H9 (cell line): ENCODE measurements at regions not wholly inside any gene's neighbourhood (a gene's known extent, or its start where the extent isn't known, plus 50 kb on each side); places are given as distances from the start of the nearest gene placed in this dataset.

Experiments
- DNase-seq: peaks from one replicate; pipeline ENCODE4 v3.0.0-alpha.2; 2017
- H2AFZ ChIP-seq: one replicate; pipeline ENCODE4 v1.6.1; 2013; ENCODE audit warnings: mild to moderate bottlenecking, low read length, control low read depth, moderate library complexity
- H2AK5ac ChIP-seq: 2 replicates; pipeline ENCODE4 v1.6.1; 2013; ENCODE audit warnings: low read length, control low read depth, mixed read lengths; ENCODE audit not compliant: insufficient read length
- H2BK120ac ChIP-seq: one replicate; pipeline ENCODE4 v1.6.1; 2013; ENCODE audit warnings: low read depth, mild to moderate bottlenecking, low read length, control low read depth, inconsistent platforms; ENCODE audit not compliant: poor library complexity, severe bottlenecking
- H2BK12ac ChIP-seq: 2 replicates; pipeline ENCODE4 v1.6.1; 2013; ENCODE audit warnings: low read length, control low read depth, mixed read lengths, low read depth; ENCODE audit not compliant: insufficient read length
- H2BK15ac ChIP-seq: 2 replicates; pipeline ENCODE4 v1.6.1; 2013; ENCODE audit warnings: low read depth, low read length, control low read depth
- H2BK20ac ChIP-seq: one replicate; pipeline ENCODE4 v1.6.1; 2013; ENCODE audit warnings: low read depth, mild to moderate bottlenecking, low read length, control low read depth, inconsistent platforms; ENCODE audit not compliant: poor library complexity, severe bottlenecking
- H2BK5ac ChIP-seq: 2 replicates; pipeline ENCODE4 v1.6.1; 2013; ENCODE audit warnings: low read length, control low read depth, mixed read lengths; ENCODE audit not compliant: insufficient read length
- H3K14ac ChIP-seq: 2 replicates; pipeline ENCODE4 v1.6.1; 2013; ENCODE audit warnings: low read length, control low read depth; ENCODE audit not compliant: insufficient read depth
- H3K18ac ChIP-seq: 2 replicates; pipeline ENCODE4 v1.6.1; 2013; ENCODE audit warnings: low read depth, mild to moderate bottlenecking, mixed read lengths, low read length, control low read depth; ENCODE audit not compliant: insufficient read length
- H3K23ac ChIP-seq: 2 replicates; pipeline ENCODE4 v1.6.1; 2013; ENCODE audit warnings: low read length, control low read depth, mixed read lengths, low read depth; ENCODE audit not compliant: insufficient read length
- H3K23me2 ChIP-seq: 2 replicates; pipeline ENCODE4 v1.6.1; 2013; ENCODE audit warnings: low read depth, mild to moderate bottlenecking, mixed read lengths, low read length, control low read depth; ENCODE audit not compliant: insufficient read length, poor library complexity, severe bottlenecking
- H3K27ac ChIP-seq: 2 replicates; pipeline ENCODE4 v1.5.1; 2013; ENCODE audit warnings: low read length, control low read depth, mixed read lengths, low read depth; ENCODE audit not compliant: insufficient read length
- H3K27me3 ChIP-seq: 2 replicates; pipeline ENCODE4 v1.6.1; 2013; ENCODE audit warnings: low read length, control low read depth, inconsistent platforms; ENCODE audit not compliant: insufficient read depth
- H3K4ac ChIP-seq: 2 replicates; pipeline ENCODE4 v1.6.1; 2013; ENCODE audit warnings: low read depth, mild to moderate bottlenecking, control low read depth, inconsistent platforms, low read length, moderate library complexity
- H3K4me1 ChIP-seq: 2 replicates; pipeline ENCODE4 v1.6.1; 2013; ENCODE audit warnings: low read length, control low read depth, inconsistent platforms; ENCODE audit not compliant: insufficient read depth
- H3K4me2 ChIP-seq: 2 replicates; pipeline ENCODE4 v1.6.1; 2013; ENCODE audit warnings: low read length, control low read depth, mixed read lengths; ENCODE audit not compliant: insufficient read length, insufficient read depth
- H3K56ac ChIP-seq: 2 replicates; pipeline ENCODE4 v1.6.1; 2013; ENCODE audit warnings: low read depth, mild to moderate bottlenecking, mixed read lengths, low read length, control low read depth; ENCODE audit not compliant: insufficient read length
- H3K79me1 ChIP-seq: 2 replicates; pipeline ENCODE4 v1.6.1; 2013; ENCODE audit warnings: low read depth, mild to moderate bottlenecking, moderate library complexity, low read length, control low read depth, inconsistent platforms; ENCODE audit not compliant: insufficient read depth, poor library complexity, severe bottlenecking
- H3K79me2 ChIP-seq: 2 replicates; pipeline ENCODE4 v1.6.1; 2013; ENCODE audit warnings: low read length, control low read depth, inconsistent platforms; ENCODE audit not compliant: insufficient read depth
- H3K9ac ChIP-seq: 2 replicates; pipeline ENCODE4 v1.6.1; 2013; ENCODE audit warnings: low read length, control low read depth, mixed read lengths; ENCODE audit not compliant: insufficient read length; ENCODE audit errors: extremely low read depth
- H3K9me3 ChIP-seq: one replicate; pipeline ENCODE4 v1.6.1; 2013; ENCODE audit warnings: low read depth, low read length, inconsistent platforms; ENCODE audit not compliant: control insufficient read depth
- H3T11ph ChIP-seq: one replicate; pipeline ENCODE4 v1.6.1; 2013; ENCODE audit warnings: mild to moderate bottlenecking, low read length, control low read depth, inconsistent platforms
- H4K20me1 ChIP-seq: one replicate; pipeline ENCODE4 v1.6.1; 2013; ENCODE audit not compliant: control insufficient read depth, insufficient read length, insufficient read depth
- H4K5ac ChIP-seq: 2 replicates; pipeline ENCODE4 v1.6.1; 2013; ENCODE audit warnings: low read depth, mild to moderate bottlenecking, mixed read lengths, low read length, control low read depth; ENCODE audit not compliant: insufficient read length
- H4K8ac ChIP-seq: replicated peaks from 2 replicates; pipeline ENCODE4 v1.6.1; 2013; ENCODE audit warnings: low read length, control low read depth, mixed read lengths, low read depth; ENCODE audit not compliant: insufficient read length
- H4K91ac ChIP-seq: 2 replicates; pipeline ENCODE4 v1.6.1; 2013; ENCODE audit warnings: low read depth, mild to moderate bottlenecking, moderate library complexity, mixed read lengths, low read length, control low read depth; ENCODE audit not compliant: insufficient read length
- H3K27ac Mint-ChIP-seq, 3 experiments: 2 replicates in 2 of 3; 3 replicates in 1 of 3; pipeline ENCODE4 v1.8.0; 2020 to 2021; ENCODE audit warnings: mixed read lengths in 3 of 3, mild to moderate bottlenecking in 1 of 3, moderate library complexity in 1 of 3
- H3K27me3 Mint-ChIP-seq: 2 replicates; pipeline ENCODE4 v1.8.0; 2021; ENCODE audit warnings: low read depth, mild to moderate bottlenecking, moderate library complexity, mixed read lengths
- H3K36me3 Mint-ChIP-seq, 3 experiments: 2 replicates in 2 of 3; 3 replicates in 1 of 3; pipeline ENCODE4 v1.8.0; 2020 to 2021; ENCODE audit warnings: low read depth in 3 of 3, mixed read lengths in 3 of 3; ENCODE audit not compliant: insufficient read depth in 1 of 3
- H3K4me1 Mint-ChIP-seq, 2 experiments: 2 replicates each; pipeline ENCODE4 v1.8.0; 2020; ENCODE audit warnings: mixed read lengths in 2 of 2
- H3K4me3 Mint-ChIP-seq, 2 experiments: 2 replicates in 1 of 2; 3 replicates in 1 of 2; pipeline ENCODE4 v1.8.0; 2020 to 2021; ENCODE audit warnings: mild to moderate bottlenecking in 2 of 2, mixed read lengths in 2 of 2, moderate library complexity in 1 of 2
- H3K9me3 Mint-ChIP-seq, 2 experiments: 2 replicates in 1 of 2; 3 replicates in 1 of 2; pipeline ENCODE4 v1.8.0; 2020; ENCODE audit warnings: mild to moderate bottlenecking in 2 of 2, mixed read lengths in 2 of 2, moderate library complexity in 1 of 2
- CTCF ChIP-seq: fragments of 200-600 bp; sonication (generic); conservative IDR thresholded peaks from 3 replicates; pipeline ENCODE4 v1.8.0; 2021; ENCODE audit warnings: antibody characterized with exemption, mild to moderate bottlenecking
- WGBS: extraction: QIAGEN DNeasy Blood & Tissue Kit; methylation state at CpG from one replicate; pipeline ENCODE4 v1.1.7; 2013; ENCODE audit warnings: missing lambda C conversion rate, low lambda C conversion rate, mixed read lengths; ENCODE audit not compliant: insufficient read length; ENCODE audit errors: extremely low coverage; 5-methylcytosine and 5-hydroxymethylcytosine counted together

- peaks cover 5 to 6% of the 10 kb centered on the region in 2 experiments; a peak in 3 of 5 replicates for H3K9me3 Mint-ChIP-seq
- H3K23me2 ChIP-seq: no peaks in the 10 kb centered on the region
- H2BK12ac ChIP-seq: no peak overlapping the region
- H3K14ac ChIP-seq: no peak overlapping the region
- no peak overlapping the region for H2BK15ac ChIP-seq
- H2BK20ac ChIP-seq: no peak overlapping the region
- no peak overlapping the region for H3K27ac Mint-ChIP-seq
- no peak overlapping the region for H3T11ph ChIP-seq
- no peak overlapping the region for H3K4ac ChIP-seq
- no peak overlapping the region for H3K4me3 Mint-ChIP-seq
- H3K4me1 ChIP-seq: no peaks in the 10 kb centered on the region
- no peaks in the 10 kb centered on the region for H3K79me1 ChIP-seq
- no peaks in the 10 kb centered on the region for H3K9me3 ChIP-seq
- H3K23ac ChIP-seq: no peak overlapping the region
- H3K18ac ChIP-seq: no peak overlapping the region
- H3K27me3 ChIP-seq: no peaks in the 10 kb centered on the region
- no peak for DNase-seq
- H3K79me2 ChIP-seq: no peaks in the 10 kb centered on the region
- H4K5ac ChIP-seq: no peak overlapping the region
- H3K4me2 ChIP-seq: no peak overlapping the region
- H2BK5ac ChIP-seq: no peak overlapping the region
- H3K27me3 Mint-ChIP-seq: peaks cover 19% of the 10 kb centered on the region
- H3K56ac ChIP-seq: no peak overlapping the region
- H2AFZ ChIP-seq: no peak overlapping the region
- H3K36me3 Mint-ChIP-seq: no peaks in the 10 kb centered on the region
- H4K8ac ChIP-seq: no peak overlapping the region
- no peak overlapping the region for H4K91ac ChIP-seq
- no peak overlapping the region for H3K9ac ChIP-seq
- no peak for TF ChIP-seq CTCF
- H3K27ac ChIP-seq: no peak overlapping the region
- no peaks in the 10 kb centered on the region for H4K20me1 ChIP-seq
- H2AK5ac ChIP-seq: no peak overlapping the region
- H3K4me1 Mint-ChIP-seq: peaks cover 9 to 11% of the 10 kb centered on the region in 2 experiments; a peak in 3 of 4 replicates
- H2BK120ac ChIP-seq: no peak overlapping the region
- no CpG with 5 or more reads among the region's 18 CpGs for WGBS
Observed at GRCh38 chr2:239666053-239666854, 265.4 kb upstream of the HDAC4 start.
